ENCODE measurements at regions not wholly inside any gene's neighbourhood (a gene's known extent, or its start where the extent isn't known, plus 50 kb on each side); places are given as distances from the start of the nearest gene placed in this dataset.

DNA sequence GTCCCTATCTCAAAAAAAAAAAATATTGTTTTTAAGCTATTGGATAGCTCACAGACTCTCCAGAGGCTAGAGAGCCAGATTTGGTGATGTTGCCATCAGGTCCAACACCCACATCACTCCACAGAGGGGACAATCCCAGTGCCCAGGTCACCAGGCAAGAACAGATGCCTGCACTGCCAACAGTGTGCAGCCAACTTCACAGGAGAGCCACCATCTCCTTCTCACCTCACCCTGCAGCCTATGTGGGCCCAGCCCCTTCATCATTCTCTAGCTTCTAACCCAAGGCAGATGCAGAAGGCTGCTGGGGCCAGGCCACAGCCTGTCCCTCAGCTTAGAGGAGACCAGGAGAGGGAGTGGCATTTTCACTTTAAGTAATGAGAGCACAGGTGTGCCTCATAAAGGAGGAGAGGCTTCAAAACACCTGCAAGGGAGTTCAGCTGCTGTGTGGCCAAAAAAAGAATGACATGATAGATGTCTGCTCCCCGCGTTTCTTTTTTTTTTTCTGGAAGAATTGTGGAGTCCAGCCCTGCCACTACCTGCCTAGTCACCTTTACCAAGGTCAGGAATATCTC, 98.0 kb upstream of the ZSWIM2 start:
- Histone ChIP-seq H2BK5ac (ENCODE audit: insufficient read length, low read length) (no peak overlapping the region), H3K56ac (ENCODE audit: insufficient read length, low read depth, low read length) (no peak overlapping the region), H3K9ac (ENCODE audit: extremely low read depth, insufficient read length, low read length) (no peak overlapping the region), H3K4me1 (ENCODE audit: insufficient read depth, low read length) (no peaks in the 10 kb centered on the region), H4K91ac (ENCODE audit: insufficient read length, low read depth, low read length) (no peak overlapping the region), H4K5ac (ENCODE audit: insufficient read length, low read depth, low read length) (no peak overlapping the region), H3K14ac (ENCODE audit: insufficient read depth, low read length) (no peak overlapping the region), H3K27me3 (ENCODE audit: insufficient read depth, low read length) (no peaks in the 10 kb centered on the region), H3K79me2 (ENCODE audit: insufficient read depth, low read length) (no peaks in the 10 kb centered on the region), H3K9me3 (ENCODE audit: control insufficient read depth, low read depth, low read length) (no peaks in the 10 kb centered on the region), H2BK12ac (ENCODE audit: insufficient read length, low read depth, low read length) (no peak overlapping the region), H3K18ac (ENCODE audit: insufficient read length, low read depth, low read length) (no peak overlapping the region), H3K23ac (ENCODE audit: insufficient read length, low read depth, low read length) (no peak overlapping the region), H4K8ac (replicated peaks; ENCODE audit: insufficient read length, low read depth, low read length) (no peak overlapping the region), H2BK120ac (ENCODE audit: low read depth, low read length, poor library complexity, severe bottlenecking) (no peak overlapping the region), H3K4ac (ENCODE audit: low read depth, low read length) (no peak overlapping the region), H3T11ph (ENCODE audit: low read length) (no peak overlapping the region), H3K27ac (ENCODE audit: insufficient read length, low read depth, low read length) (no peak overlapping the region), H3K79me1 (ENCODE audit: insufficient read depth, low read depth, low read length, poor library complexity, severe bottlenecking) (no peaks in the 10 kb centered on the region), H2BK20ac (ENCODE audit: low read depth, low read length, poor library complexity, severe bottlenecking) (no peak overlapping the region), H2BK15ac (ENCODE audit: low read depth, low read length) (no peak overlapping the region), H3K4me2 (ENCODE audit: insufficient read depth, insufficient read length, low read length) (no peak overlapping the region), H3K23me2 (ENCODE audit: insufficient read length, low read depth, low read length, poor library complexity, severe bottlenecking) (no peaks in the 10 kb centered on the region), H4K20me1 (ENCODE audit: control insufficient read depth, insufficient read depth, insufficient read length) (no peaks in the 10 kb centered on the region), H2AK5ac (ENCODE audit: insufficient read length, low read length) (no peak overlapping the region), H2AFZ (ENCODE audit: low read length) (no peak overlapping the region)
- Mint-ChIP-seq H3K27ac (no peak overlapping the region), H3K9me3 (no peaks in the 10 kb centered on the region), H3K4me3 (no peak overlapping the region), H3K4me1 (peaks cover under 1% of the 10 kb centered on the region in 2 experiments; a peak in 1 of 4 replicates), H3K36me3 (ENCODE audit: insufficient read depth in 1 of 3, low read depth in 3 of 3) (no peaks in the 10 kb centered on the region), H3K27me3 (ENCODE audit: low read depth) (no peaks in the 10 kb centered on the region)
- WGBS (ENCODE audit: extremely low coverage, insufficient read length, low lambda C conversion rate) = no CpG with 5 or more reads among the region's 2 CpGs
- no peak for DNase-seq
- TF ChIP-seq, protein P1, sequence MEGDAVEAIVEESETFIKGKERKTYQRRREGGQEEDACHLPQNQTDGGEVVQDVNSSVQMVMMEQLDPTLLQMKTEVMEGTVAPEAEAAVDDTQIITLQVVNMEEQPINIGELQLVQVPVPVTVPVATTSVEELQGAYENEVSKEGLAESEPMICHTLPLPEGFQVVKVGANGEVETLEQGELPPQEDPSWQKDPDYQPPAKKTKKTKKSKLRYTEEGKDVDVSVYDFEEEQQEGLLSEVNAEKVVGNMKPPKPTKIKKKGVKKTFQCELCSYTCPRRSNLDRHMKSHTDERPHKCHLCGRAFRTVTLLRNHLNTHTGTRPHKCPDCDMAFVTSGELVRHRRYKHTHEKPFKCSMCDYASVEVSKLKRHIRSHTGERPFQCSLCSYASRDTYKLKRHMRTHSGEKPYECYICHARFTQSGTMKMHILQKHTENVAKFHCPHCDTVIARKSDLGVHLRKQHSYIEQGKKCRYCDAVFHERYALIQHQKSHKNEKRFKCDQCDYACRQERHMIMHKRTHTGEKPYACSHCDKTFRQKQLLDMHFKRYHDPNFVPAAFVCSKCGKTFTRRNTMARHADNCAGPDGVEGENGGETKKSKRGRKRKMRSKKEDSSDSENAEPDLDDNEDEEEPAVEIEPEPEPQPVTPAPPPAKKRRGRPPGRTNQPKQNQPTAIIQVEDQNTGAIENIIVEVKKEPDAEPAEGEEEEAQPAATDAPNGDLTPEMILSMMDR (conservative IDR thresholded peaks at IDR 0.05) = no peak
